Breast epithelium (tissue), 4 donors: ENCODE measurements at regions not wholly inside any gene's neighbourhood (a gene's known extent, or its start where the extent isn't known, plus 50 kb on each side); places are given as distances from the start of the nearest gene placed in this dataset.

Source experiments
- DNase-seq, 2 donors: peaks; one replicate each; pipeline ENCODE4 v3.0.0-alpha.2; 2019; ENCODE audit warnings: low spot score in 2 of 2
- H3K27ac ChIP-seq, 2 donors: fragments of 200-600 bp; sonication (generic) in 1 of 2; one replicate each; pipeline ENCODE4 v1.5.1; 2016 to 2019; ENCODE audit warnings: mild to moderate bottlenecking in 1 of 2
- H3K27me3 ChIP-seq, 2 donors: fragments of 200-600 bp; sonication (generic) in 1 of 2; one replicate each; pipeline versions ENCODE4 v1.5.1 to v1.6.0; 2017 to 2019; ENCODE audit warnings: control low read depth in 1 of 2, mild to moderate bottlenecking in 1 of 2
- H3K36me3 ChIP-seq: fragments of 200-600 bp; one replicate; pipeline ENCODE4 v1.5.1; 2019
- H3K4me1 ChIP-seq, 2 donors: fragments of 200-600 bp; sonication (generic); one replicate each; pipeline ENCODE4 v1.5.1; 2016 to 2019; ENCODE audit warnings: control low read depth in 1 of 2
- H3K4me3 ChIP-seq, 3 donors: fragments of 200-600 bp; sonication (generic); 1 replicate in 2 of 3; 2 replicates in 1 of 3; pipeline ENCODE4 v1.5.1; 2016 to 2019; ENCODE audit warnings: mild to moderate bottlenecking in 3 of 3, moderate library complexity in 2 of 3
- H3K9me3 ChIP-seq, 2 donors: fragments of 200-600 bp; sonication (generic) in 1 of 2; one replicate each; pipeline ENCODE4 v1.5.1; 2016 to 2019; ENCODE audit warnings: control low read depth in 1 of 2
- CTCF ChIP-seq, 3 donors: fragments of 450-650 bp; IDR thresholded peaks; one replicate each; pipeline ENCODE4 v1.5.1; 2016 to 2017; ENCODE audit warnings: antibody characterized with exemption in 3 of 3, mild to moderate bottlenecking in 3 of 3, moderate library complexity in 3 of 3
- POLR2A ChIP-seq: fragments of 450-650 bp; IDR thresholded peaks from one replicate; pipeline ENCODE4 v1.6.1; 2016; ENCODE audit warnings: antibody characterized with exemption, mild to moderate bottlenecking, moderate library complexity
- POLR2AphosphoS5 ChIP-seq, 3 donors: sonication (generic); formaldehyde crosslinking; IDR thresholded peaks; one replicate each; pipeline ENCODE4 v1.6.1; 2017; ENCODE audit warnings: antibody characterized with exemption in 3 of 3
- intact Hi-C: fragments of 100-400 bp; cut with DNase I; formaldehyde crosslinking; loops from one replicate; pipeline ENCODE4 v1.15.1; 2023; ENCODE audit warnings: low total_unique reads

GRCh38 chr4:26084414-26084813, 170.4 kb downstream of the SMIM20 start:
- Histone ChIP-seq H3K36me3 (no peaks in the 10 kb centered on the region), H3K4me1 (peaks cover 0 to 4% of the 10 kb centered on the region in 2 donors), H3K27me3 (no peaks in the 10 kb centered on the region), H3K9me3 (no peaks in the 10 kb centered on the region), H3K4me3 (no peak overlapping the region), H3K27ac (peak overlapping the region in 1 of 2 donors; percentile 38)
- no peak for DNase-seq
- intact Hi-C loops = no loop called here
- no peak for TF ChIP-seq POLR2AphosphoS5 (IDR thresholded peaks at IDR 0.05)
- no peak for TF ChIP-seq POLR2A
- no peak for TF ChIP-seq CTCF (IDR thresholded peaks at IDR 0.05)

DNA sequence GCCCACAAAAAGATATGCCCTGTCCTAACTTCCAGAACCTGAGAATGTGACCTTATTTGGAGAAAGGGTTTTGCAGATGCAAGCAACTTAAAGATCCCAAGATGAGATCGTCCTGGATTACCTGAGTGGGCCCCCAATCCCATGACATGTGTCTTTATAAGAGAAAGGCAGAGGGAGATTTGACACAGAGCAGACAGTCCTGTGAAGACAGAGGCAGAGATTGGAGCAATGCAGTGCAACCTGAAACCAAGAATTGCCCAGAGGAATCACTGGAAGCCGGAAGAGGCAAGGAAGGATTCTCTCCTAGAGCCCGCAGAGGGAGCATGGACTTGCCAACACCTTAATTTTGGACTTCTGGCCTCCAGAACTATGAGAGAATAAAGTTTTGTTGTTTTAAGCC, 171.5 kb downstream of the SMIM20 start:
- no peak for DNase-seq
- Histone ChIP-seq H3K36me3 (no peaks in the 10 kb centered on the region), H3K4me1 (peaks cover 0 to 4% of the 10 kb centered on the region in 2 donors), H3K27ac (no peak overlapping the region), H3K4me3 (no peak overlapping the region), H3K9me3 (peaks cover 0 to 2% of the 10 kb centered on the region in 2 donors), H3K27me3 (no peaks in the 10 kb centered on the region)
- TF ChIP-seq POLR2AphosphoS5 (IDR thresholded peaks at IDR 0.05) = no peak
- no peak for TF ChIP-seq CTCF (IDR thresholded peaks at IDR 0.05)
- no peak for TF ChIP-seq POLR2A
- intact Hi-C loops = no loop called here

GRCh38 chr4:26086621-26087441, 172.8 kb downstream of the SMIM20 start:
- Histone ChIP-seq H3K4me1 (peaks cover 0 to 4% of the 10 kb centered on the region in 2 donors), H3K27me3 (no peaks in the 10 kb centered on the region), H3K27ac (peak overlapping the region; percentile 6 to 70), H3K9me3 (peaks cover 0 to 9% of the 10 kb centered on the region in 2 donors), H3K36me3 (no peaks in the 10 kb centered on the region), H3K4me3 (peak overlapping the region in 1 of 3 donors; percentile 9)
- no peak for DNase-seq
- intact Hi-C loops = no loop called here
- TF ChIP-seq POLR2AphosphoS5 (IDR thresholded peaks at IDR 0.05) = no peak

GRCh38 chr4:26088433-26088928, 174.5 kb downstream of the SMIM20 start:
- no peak overlapping the region for H3K4me3 ChIP-seq
- intact Hi-C loops = no loop called here
- peaks cover 0 to 9% of the 10 kb centered on the region in 2 donors for H3K9me3 ChIP-seq
- DNase-seq = no peak
- TF ChIP-seq POLR2AphosphoS5 (IDR thresholded peaks at IDR 0.05) (no peak), POLR2A (no peak), CTCF (IDR thresholded peaks at IDR 0.05) (no peak)
- H3K27me3 ChIP-seq = no peaks in the 10 kb centered on the region
- H3K27ac ChIP-seq = peak overlapping the region; percentile 38 to 54
- no peaks in the 10 kb centered on the region for H3K36me3 ChIP-seq
- peaks cover 0 to 4% of the 10 kb centered on the region in 2 donors for H3K4me1 ChIP-seq

GRCh38 chr4:26093551-26093950, 179.5 kb downstream of the SMIM20 start:
- H3K9me3 ChIP-seq = peaks cover 0 to 11% of the 10 kb centered on the region in 2 donors
- H3K27me3 ChIP-seq = no peaks in the 10 kb centered on the region
- intact Hi-C loops = no loop called here
- TF ChIP-seq CTCF (IDR thresholded peaks at IDR 0.05) (no peak), POLR2AphosphoS5 (IDR thresholded peaks at IDR 0.05) (no peak), POLR2A (no peak)
- peak overlapping the region in 1 of 2 donors; percentile 28 for H3K27ac ChIP-seq
- no peaks in the 10 kb centered on the region for H3K36me3 ChIP-seq
- H3K4me1 ChIP-seq = no peaks in the 10 kb centered on the region
- no peak overlapping the region for H3K4me3 ChIP-seq
- no peak for DNase-seq
